IPS-18c (cell line): ENCODE measurements at regions not wholly inside any gene's neighbourhood (a gene's known extent, or its start where the extent isn't known, plus 50 kb on each side); places are given as distances from the start of the nearest gene placed in this dataset.

ENCODE experiments used
- H3K4me3 ChIP-seq: 2 replicates; pipeline ENCODE4 v1.7.0; 2013; ENCODE audit warnings: low read depth, mild to moderate bottlenecking, low read length, moderate library complexity; ENCODE audit not compliant: insufficient read depth
- H3K9me3 ChIP-seq: one replicate; pipeline ENCODE4 v1.6.1; 2013; ENCODE audit warnings: mild to moderate bottlenecking, low read length, moderate library complexity; ENCODE audit not compliant: control insufficient read depth, insufficient read depth

GRCh38 chr2:192886636-192887035, 691.9 kb upstream of the TMEFF2 start:
- Histone ChIP-seq H3K4me3 (no peak overlapping the region), H3K9me3 (no peaks in the 10 kb centered on the region)

GRCh38 chr2:192885569-192886160, 690.9 kb upstream of the TMEFF2 start:
- H3K4me3 ChIP-seq = no peak overlapping the region
- H3K9me3 ChIP-seq = no peaks in the 10 kb centered on the region

GRCh38 chr2:192877159-192877558, 682.4 kb upstream of the TMEFF2 start:
- Histone ChIP-seq H3K9me3 (no peaks in the 10 kb centered on the region), H3K4me3 (no peak overlapping the region)

GRCh38 chr2:192876698-192877097, 682.0 kb upstream of the TMEFF2 start:
- H3K9me3 ChIP-seq = no peaks in the 10 kb centered on the region

GRCh38 chr2:192854706-192855105, 660.0 kb upstream of the TMEFF2 start:
- H3K9me3 ChIP-seq = no peaks in the 10 kb centered on the region

More at GRCh38 chr2:192876698-192877097, 682.0 kb upstream of the TMEFF2 start:
- no peak overlapping the region for H3K4me3 ChIP-seq

GRCh38 chr2:192854031-192854430, 659.3 kb upstream of the TMEFF2 start:
- no peaks in the 10 kb centered on the region for H3K9me3 ChIP-seq
- no peak overlapping the region for H3K4me3 ChIP-seq

More at GRCh38 chr2:192854706-192855105, 660.0 kb upstream of the TMEFF2 start:
- H3K4me3 ChIP-seq = no peak overlapping the region

GRCh38 chr2:192828947-192829346, 634.2 kb upstream of the TMEFF2 start:
- H3K4me3 ChIP-seq = no peak overlapping the region
- H3K9me3 ChIP-seq = no peaks in the 10 kb centered on the region

GRCh38 chr2:192828175-192828574, 633.4 kb upstream of the TMEFF2 start:
- Histone ChIP-seq H3K4me3 (no peak overlapping the region), H3K9me3 (no peaks in the 10 kb centered on the region)

GRCh38 chr2:192827735-192828134, 633.0 kb upstream of the TMEFF2 start:
- H3K9me3 ChIP-seq = no peaks in the 10 kb centered on the region
- no peak overlapping the region for H3K4me3 ChIP-seq

- no peak overlapping the region for H3K4me3 ChIP-seq
- H3K9me3 ChIP-seq = no peaks in the 10 kb centered on the region
These were observed 619.6 kb upstream of the TMEFF2 start for GRCh38 chr2:192814376-192814775.

- no peaks in the 10 kb centered on the region for H3K9me3 ChIP-seq
- H3K4me3 ChIP-seq = no peak overlapping the region
These were observed 618.6 kb upstream of the TMEFF2 start for GRCh38 chr2:192813341-192813740.

GRCh38 chr2:192809173-192809572, 614.4 kb upstream of the TMEFF2 start:
- Histone ChIP-seq H3K9me3 (no peaks in the 10 kb centered on the region), H3K4me3 (no peak overlapping the region)

GRCh38 chr2:192783643-192784042, 588.9 kb upstream of the TMEFF2 start:
- Histone ChIP-seq H3K4me3 (no peak overlapping the region), H3K9me3 (no peaks in the 10 kb centered on the region)

GRCh38 chr2:192775459-192776262, 580.9 kb upstream of the TMEFF2 start:
- Histone ChIP-seq H3K4me3 (no peak overlapping the region), H3K9me3 (no peaks in the 10 kb centered on the region)

GRCh38 chr2:192775011-192775410, 580.3 kb upstream of the TMEFF2 start:
- no peaks in the 10 kb centered on the region for H3K9me3 ChIP-seq
- no peak overlapping the region for H3K4me3 ChIP-seq

GRCh38 chr2:192773044-192773443, 578.3 kb upstream of the TMEFF2 start:
- H3K9me3 ChIP-seq = no peaks in the 10 kb centered on the region
- no peak overlapping the region for H3K4me3 ChIP-seq

GRCh38 chr2:192749611-192750200, 555.0 kb upstream of the TMEFF2 start:
- peaks cover 2% of the 10 kb centered on the region for H3K9me3 ChIP-seq
- no peak overlapping the region for H3K4me3 ChIP-seq

- H3K4me3 ChIP-seq = no peak overlapping the region
- H3K9me3 ChIP-seq = no peaks in the 10 kb centered on the region
These were observed 547.2 kb upstream of the TMEFF2 start for GRCh38 chr2:192741889-192742288.
